ENCODE measurements at regions not wholly inside any gene's neighbourhood (a gene's known extent, or its start where the extent isn't known, plus 50 kb on each side); places are given as distances from the start of the nearest gene placed in this dataset.

DNA sequence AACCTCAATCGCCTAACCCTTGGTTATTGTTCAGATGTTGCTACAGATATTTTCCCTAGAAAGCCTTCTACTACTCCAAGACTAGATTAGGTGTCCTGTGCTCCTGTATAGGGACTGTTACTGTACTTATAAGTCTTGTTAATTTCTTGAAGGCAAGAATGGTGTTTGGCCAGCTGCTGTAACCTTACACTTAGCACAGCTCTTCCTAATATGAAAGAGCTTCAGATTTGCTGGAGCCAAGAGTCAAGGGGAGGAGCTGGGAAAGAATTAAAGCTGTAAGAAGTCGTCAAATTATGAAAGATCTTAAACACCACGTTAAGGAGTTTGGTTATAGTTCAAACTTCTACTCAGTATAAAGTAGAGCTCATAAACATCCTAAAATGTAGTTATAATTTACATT lies 245.9 kb upstream of the TLL1 start:
- no peak overlapping the region for H3K9ac ChIP-seq
- WGBS, 2 experiments (ENCODE audit: low coverage in 1 of 2, low lambda C conversion rate in 2 of 2, missing lambda C conversion rate in 2 of 2): 2 to 8% methylated on average over 3 of the region's 3 CpGs
- H3K4me2 ChIP-seq (ENCODE audit: unreplicated experiment): no peak overlapping the region
- no peak overlapping the region for H3K4me3 ChIP-seq
- no peaks in the 10 kb centered on the region for H3K27me3 ChIP-seq (replicated peaks; ENCODE audit: insufficient read depth)
- no peak for TF ChIP-seq EZH2phosphoT487 (IDR thresholded peaks at IDR 0.05; ENCODE audit: insufficient read depth, low read depth)
- no peak for TF ChIP-seq EZH2 (IDR thresholded peaks at IDR 0.05; ENCODE audit: insufficient read depth, poor library complexity, severe bottlenecking)
- no peaks in the 10 kb centered on the region for H3K9me3 ChIP-seq (ENCODE audit: low read depth)
- H2AFZ ChIP-seq: 0 out of 2 replicates have a peak overlapping the region, but pooled peaks have one; percentile 26
- H3K27ac ChIP-seq: no peak overlapping the region
- in situ Hi-C loops (cut with MboI): no loop called here
- H4K20me1 ChIP-seq (ENCODE audit: insufficient read depth): no peaks in the 10 kb centered on the region
- no peaks in the 10 kb centered on the region for H3K9me2 ChIP-seq (ENCODE audit: insufficient read depth)
- no peaks in the 10 kb centered on the region for H3K4me1 ChIP-seq (ENCODE audit: insufficient read depth)
- H3K36me3 ChIP-seq (ENCODE audit: low read depth): no peaks in the 10 kb centered on the region
- no peaks in the 10 kb centered on the region for H3K79me2 ChIP-seq (ENCODE audit: insufficient read depth)
- no peaks in the 10 kb centered on the region for H3F3A ChIP-seq (ENCODE audit: insufficient read depth)
- no peak for DNase-seq

DNA sequence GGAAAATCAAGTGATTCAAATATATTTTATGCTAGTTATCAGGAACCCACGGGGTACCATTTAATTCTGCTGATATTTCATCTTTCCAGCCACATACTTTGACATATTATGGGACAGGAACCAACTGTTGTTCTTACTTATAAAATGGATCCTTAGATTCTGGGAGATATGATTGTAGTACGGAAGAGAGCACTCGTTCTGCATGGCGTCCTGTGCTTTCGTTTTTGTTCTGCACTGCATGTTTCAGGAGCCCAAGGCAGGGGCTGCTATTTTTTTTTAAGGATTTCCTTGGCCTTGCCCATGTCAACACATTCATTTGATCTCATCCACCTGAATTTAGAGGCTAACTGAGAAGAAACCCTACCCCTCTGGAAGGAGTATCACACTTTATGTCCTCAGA lies 245.5 kb upstream of the TLL1 start:
- 26 to 27% methylated on average over 5 of the region's 5 CpGs for WGBS, 2 experiments (ENCODE audit: low coverage in 1 of 2, low lambda C conversion rate in 2 of 2, missing lambda C conversion rate in 2 of 2)
- Histone ChIP-seq H3K4me3 (no peak overlapping the region), H4K20me1 (ENCODE audit: insufficient read depth) (no peaks in the 10 kb centered on the region), H3K27ac (no peak overlapping the region), H2AFZ (0 out of 2 replicates have a peak overlapping the region, but pooled peaks have one; percentile 26), H3K36me3 (ENCODE audit: low read depth) (no peaks in the 10 kb centered on the region), H3K9ac (no peak overlapping the region), H3K9me2 (ENCODE audit: insufficient read depth) (no peaks in the 10 kb centered on the region), H3K79me2 (ENCODE audit: insufficient read depth) (no peaks in the 10 kb centered on the region), H3K9me3 (ENCODE audit: low read depth) (no peaks in the 10 kb centered on the region), H3K27me3 (replicated peaks; ENCODE audit: insufficient read depth) (no peaks in the 10 kb centered on the region), H3F3A (ENCODE audit: insufficient read depth) (no peaks in the 10 kb centered on the region), H3K4me2 (ENCODE audit: unreplicated experiment) (no peak overlapping the region), H3K4me1 (ENCODE audit: insufficient read depth) (no peaks in the 10 kb centered on the region)
- in situ Hi-C loops (cut with MboI): no loop called here
- no peak for TF ChIP-seq EZH2phosphoT487 (IDR thresholded peaks at IDR 0.05; ENCODE audit: insufficient read depth, low read depth)
- TF ChIP-seq EZH2 (IDR thresholded peaks at IDR 0.05; ENCODE audit: insufficient read depth, poor library complexity, severe bottlenecking): no peak
- no peak for DNase-seq

DNA sequence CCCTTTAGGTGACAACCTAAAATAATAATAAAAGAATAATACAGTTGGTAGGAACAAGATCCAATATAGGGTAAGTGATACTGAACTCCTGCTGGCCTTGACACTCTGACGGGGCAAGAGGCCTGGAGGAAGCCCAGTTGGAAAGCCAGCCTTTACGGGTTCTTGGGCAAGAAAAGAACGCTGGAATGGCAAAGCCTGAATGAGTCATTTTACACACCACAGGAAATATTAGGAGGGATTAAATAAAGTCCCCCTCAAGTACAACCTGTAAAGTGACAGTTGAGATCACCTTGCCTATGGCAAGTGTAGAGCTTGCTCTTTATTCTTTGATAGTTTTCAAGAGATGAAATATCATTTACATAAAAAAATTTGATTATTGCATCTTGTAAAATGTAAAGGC lies 244.5 kb upstream of the TLL1 start:
- no peaks in the 10 kb centered on the region for H4K20me1 ChIP-seq (ENCODE audit: insufficient read depth)
- WGBS, 2 experiments (ENCODE audit: low coverage in 1 of 2, low lambda C conversion rate in 2 of 2, missing lambda C conversion rate in 2 of 2): 46 to 58% methylated on average over 3 of the region's 3 CpGs
- H3K36me3 ChIP-seq (ENCODE audit: low read depth): no peaks in the 10 kb centered on the region
- H2AFZ ChIP-seq: no peak overlapping the region
- H3K9me2 ChIP-seq (ENCODE audit: insufficient read depth): no peaks in the 10 kb centered on the region
- no peak overlapping the region for H3K27ac ChIP-seq
- H3K4me3 ChIP-seq: no peak overlapping the region
- no peak overlapping the region for H3K9ac ChIP-seq
- no peak for TF ChIP-seq EZH2phosphoT487 (IDR thresholded peaks at IDR 0.05; ENCODE audit: insufficient read depth, low read depth)
- no peak for TF ChIP-seq EZH2 (IDR thresholded peaks at IDR 0.05; ENCODE audit: insufficient read depth, poor library complexity, severe bottlenecking)
- H3K9me3 ChIP-seq (ENCODE audit: low read depth): no peaks in the 10 kb centered on the region
- H3F3A ChIP-seq (ENCODE audit: insufficient read depth): no peaks in the 10 kb centered on the region
- H3K4me2 ChIP-seq (ENCODE audit: unreplicated experiment): no peak overlapping the region
- no peaks in the 10 kb centered on the region for H3K27me3 ChIP-seq (replicated peaks; ENCODE audit: insufficient read depth)
- in situ Hi-C loops (cut with MboI): no loop called here
- no peaks in the 10 kb centered on the region for H3K79me2 ChIP-seq (ENCODE audit: insufficient read depth)
- no peaks in the 10 kb centered on the region for H3K4me1 ChIP-seq (ENCODE audit: insufficient read depth)
- no peak for DNase-seq

DNA sequence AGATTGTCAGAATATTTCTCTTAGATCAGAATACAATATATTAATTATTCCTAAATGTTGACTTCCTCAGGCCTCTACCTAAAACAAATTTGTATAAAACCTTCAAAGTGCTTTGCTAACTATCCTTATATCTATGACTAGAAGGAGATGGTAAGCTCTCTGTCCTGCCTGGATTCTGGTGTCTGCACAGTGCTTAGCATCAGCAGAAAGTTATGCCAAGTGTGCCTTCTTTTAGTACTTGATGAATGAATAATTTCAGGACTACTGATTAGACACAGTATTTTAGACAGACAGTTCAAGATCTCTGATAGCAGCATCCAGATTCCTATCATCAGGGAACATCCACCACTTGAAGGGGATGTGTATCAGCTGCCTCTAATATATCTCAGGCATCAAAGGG lies 242.4 kb upstream of the TLL1 start:
- no peaks in the 10 kb centered on the region for H3K27me3 ChIP-seq (replicated peaks; ENCODE audit: insufficient read depth)
- TF ChIP-seq EZH2 (IDR thresholded peaks at IDR 0.05; ENCODE audit: insufficient read depth, poor library complexity, severe bottlenecking): no peak
- TF ChIP-seq EZH2phosphoT487 (IDR thresholded peaks at IDR 0.05; ENCODE audit: insufficient read depth, low read depth): no peak
- in situ Hi-C loops (cut with MboI): no loop called here

DNA sequence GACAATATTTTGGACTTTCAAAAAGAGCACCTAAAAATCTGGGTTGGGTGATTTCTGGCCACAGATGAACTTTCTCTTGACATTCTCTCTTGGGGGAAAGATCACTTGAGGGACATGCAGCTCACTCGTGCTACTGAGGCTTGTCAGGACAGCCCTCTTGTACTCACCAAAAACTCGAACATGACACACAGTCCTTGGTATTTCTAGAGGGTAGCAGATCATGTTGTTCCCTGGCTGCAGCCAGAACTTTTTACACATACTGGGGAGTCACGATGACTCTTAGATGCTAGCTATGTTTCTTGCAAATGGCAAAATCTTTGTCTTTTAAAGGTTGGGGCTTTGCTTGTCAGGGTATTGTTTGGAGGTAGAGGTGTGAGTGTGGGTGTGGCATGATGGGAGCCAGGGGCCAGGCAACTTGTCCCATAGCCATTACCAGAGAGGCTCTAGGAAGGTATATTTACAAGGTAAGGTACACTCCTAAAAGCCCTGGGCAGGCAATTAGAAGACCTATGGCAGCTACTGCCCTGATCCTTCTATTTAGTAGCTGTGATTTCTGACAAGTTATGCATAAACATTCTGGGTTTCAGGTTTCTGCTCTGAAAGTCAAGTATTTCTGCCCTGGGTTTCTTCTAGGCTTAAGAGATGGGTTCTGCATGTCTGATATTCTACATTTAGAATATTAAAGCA lies 241.7 kb upstream of the TLL1 start:
- H3K9me3 ChIP-seq (ENCODE audit: low read depth): no peaks in the 10 kb centered on the region
- H3K4me2 ChIP-seq (ENCODE audit: unreplicated experiment): no peak overlapping the region
- H3K79me2 ChIP-seq (ENCODE audit: insufficient read depth): no peaks in the 10 kb centered on the region
- H3F3A ChIP-seq (ENCODE audit: insufficient read depth): no peaks in the 10 kb centered on the region
- peak; percentile 4 for DNase-seq
- H3K9ac ChIP-seq: no peak overlapping the region
- no peak for TF ChIP-seq EZH2phosphoT487 (IDR thresholded peaks at IDR 0.05; ENCODE audit: insufficient read depth, low read depth)
- TF ChIP-seq EZH2 (IDR thresholded peaks at IDR 0.05; ENCODE audit: insufficient read depth, poor library complexity, severe bottlenecking): no peak
- H3K9me2 ChIP-seq (ENCODE audit: insufficient read depth): no peaks in the 10 kb centered on the region
- WGBS, 2 experiments (ENCODE audit: low coverage in 1 of 2, low lambda C conversion rate in 2 of 2, missing lambda C conversion rate in 2 of 2): 4 to 12% methylated on average over 3 of the region's 3 CpGs
- H2AFZ ChIP-seq: no peak overlapping the region
- H3K36me3 ChIP-seq (ENCODE audit: low read depth): no peaks in the 10 kb centered on the region
- no peak overlapping the region for H3K27ac ChIP-seq
- H3K4me3 ChIP-seq: no peak overlapping the region
- no peaks in the 10 kb centered on the region for H3K4me1 ChIP-seq (ENCODE audit: insufficient read depth)
- no peaks in the 10 kb centered on the region for H3K27me3 ChIP-seq (replicated peaks; ENCODE audit: insufficient read depth)
- no peaks in the 10 kb centered on the region for H4K20me1 ChIP-seq (ENCODE audit: insufficient read depth)
- in situ Hi-C loops (cut with MboI): no loop called here

More for the DNA sequence above, 242.4 kb upstream of the TLL1 start:
- Histone ChIP-seq H3K4me1 (ENCODE audit: insufficient read depth) (no peaks in the 10 kb centered on the region), H3K27ac (no peak overlapping the region), H3K36me3 (ENCODE audit: low read depth) (no peaks in the 10 kb centered on the region), H3K4me3 (no peak overlapping the region), H3F3A (ENCODE audit: insufficient read depth) (no peaks in the 10 kb centered on the region), H3K4me2 (ENCODE audit: unreplicated experiment) (no peak overlapping the region), H3K79me2 (ENCODE audit: insufficient read depth) (no peaks in the 10 kb centered on the region), H3K9ac (no peak overlapping the region), H3K9me2 (ENCODE audit: insufficient read depth) (no peaks in the 10 kb centered on the region), H4K20me1 (ENCODE audit: insufficient read depth) (no peaks in the 10 kb centered on the region), H3K9me3 (ENCODE audit: low read depth) (no peaks in the 10 kb centered on the region), H2AFZ (no peak overlapping the region)
- DNase-seq: no peak
